HUES6 (cell line): ENCODE measurements at regions not wholly inside any gene's neighbourhood (a gene's known extent, or its start where the extent isn't known, plus 50 kb on each side); places are given as distances from the start of the nearest gene placed in this dataset.

Experiments
- H3K27ac ChIP-seq: 2 replicates; pipeline ENCODE4 v1.7.0; 2013; ENCODE audit warnings: low read depth, mild to moderate bottlenecking, low read length, inconsistent platforms
- H3K27me3 ChIP-seq: 2 replicates; pipeline ENCODE4 v1.6.1; 2013; ENCODE audit warnings: low read length; ENCODE audit not compliant: control insufficient read depth, insufficient read depth
- H3K36me3 ChIP-seq: 2 replicates; pipeline ENCODE4 v1.6.1; 2013; ENCODE audit warnings: low read length; ENCODE audit not compliant: control insufficient read depth, insufficient read depth
- H3K4me1 ChIP-seq: 2 replicates; pipeline ENCODE4 v1.6.1; 2013; ENCODE audit warnings: low read length; ENCODE audit not compliant: control insufficient read depth, insufficient read depth
- H3K4me3 ChIP-seq: 2 replicates; pipeline ENCODE4 v1.5.1; 2013; ENCODE audit warnings: low read depth, low read length
- H3K9ac ChIP-seq: one replicate; pipeline ENCODE4 v1.6.1; 2013; ENCODE audit warnings: mild to moderate bottlenecking, low read length
- H3K9me3 ChIP-seq: 2 replicates; pipeline ENCODE4 v1.6.1; 2013; ENCODE audit warnings: low read depth, low read length; ENCODE audit not compliant: control insufficient read depth, insufficient read depth

DNA sequence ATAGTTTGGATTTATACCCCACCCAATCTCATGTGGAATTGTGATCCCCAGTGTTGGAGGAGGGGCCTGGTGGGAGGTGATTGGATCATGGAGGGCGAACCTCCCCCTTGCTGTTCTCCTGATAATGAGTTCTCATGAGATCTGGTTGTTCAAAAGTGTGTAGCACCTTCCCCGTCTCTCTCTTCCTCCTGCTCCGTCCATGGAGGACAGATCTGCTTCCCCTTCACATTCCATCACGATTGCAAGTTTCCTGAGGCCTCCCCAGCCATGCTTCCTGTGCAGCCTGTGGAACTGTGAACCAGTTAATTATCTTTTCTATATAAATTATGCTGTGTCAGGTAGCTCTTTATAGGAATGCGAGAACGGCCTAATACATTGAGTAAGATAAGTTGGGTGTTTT, 518.8 kb upstream of the LCORL start:
- Histone ChIP-seq H3K9ac (no peak overlapping the region), H3K4me3 (no peak overlapping the region), H3K36me3 (no peaks in the 10 kb centered on the region), H3K27ac (no peak overlapping the region), H3K4me1 (no peaks in the 10 kb centered on the region), H3K9me3 (no peaks in the 10 kb centered on the region), H3K27me3 (no peaks in the 10 kb centered on the region)

DNA sequence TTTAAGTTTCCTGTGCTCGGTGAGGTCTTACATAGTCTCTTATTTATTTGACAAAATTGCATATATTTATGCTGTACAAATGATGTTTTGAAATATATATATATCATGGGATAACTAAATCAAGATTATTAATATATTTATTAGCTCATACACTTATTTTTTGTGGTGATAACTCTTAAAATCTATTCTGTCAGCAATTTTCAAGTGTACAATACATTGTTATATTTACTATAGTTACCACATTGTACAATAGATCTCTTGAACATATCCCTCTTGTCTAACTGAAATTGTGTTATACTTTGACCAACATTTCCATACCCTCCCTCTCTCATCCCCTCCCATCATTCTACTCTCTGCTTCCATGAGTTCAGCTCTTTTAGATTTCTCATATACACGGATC, 516.6 kb upstream of the LCORL start:
- no peaks in the 10 kb centered on the region for H3K9me3 ChIP-seq
- no peaks in the 10 kb centered on the region for H3K27me3 ChIP-seq
- H3K27ac ChIP-seq, result no peak overlapping the region
- no peaks in the 10 kb centered on the region for H3K36me3 ChIP-seq
- H3K4me1 ChIP-seq, result no peaks in the 10 kb centered on the region
- no peak overlapping the region for H3K4me3 ChIP-seq
- H3K9ac ChIP-seq, result no peak overlapping the region

DNA sequence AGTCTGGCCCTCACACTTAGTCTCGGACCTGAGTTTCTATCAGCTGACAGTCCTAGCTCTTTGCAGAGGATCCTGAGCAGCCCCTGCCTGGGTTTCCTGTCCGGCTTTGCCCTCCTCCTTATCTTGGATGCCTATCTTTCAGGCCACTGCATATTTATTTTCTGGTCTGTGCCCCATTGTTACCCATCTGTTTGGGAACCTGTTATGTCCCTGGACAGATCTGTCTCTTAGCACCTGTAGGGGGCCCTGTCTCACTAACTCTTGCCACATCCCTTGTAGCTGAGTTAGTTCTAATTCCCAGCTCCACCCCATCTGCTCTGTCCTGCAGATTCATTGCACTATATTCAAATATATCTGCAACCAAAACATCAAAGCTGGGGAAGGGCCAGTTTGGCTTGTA, 514.9 kb upstream of the LCORL start:
- no peaks in the 10 kb centered on the region for H3K27me3 ChIP-seq

DNA sequence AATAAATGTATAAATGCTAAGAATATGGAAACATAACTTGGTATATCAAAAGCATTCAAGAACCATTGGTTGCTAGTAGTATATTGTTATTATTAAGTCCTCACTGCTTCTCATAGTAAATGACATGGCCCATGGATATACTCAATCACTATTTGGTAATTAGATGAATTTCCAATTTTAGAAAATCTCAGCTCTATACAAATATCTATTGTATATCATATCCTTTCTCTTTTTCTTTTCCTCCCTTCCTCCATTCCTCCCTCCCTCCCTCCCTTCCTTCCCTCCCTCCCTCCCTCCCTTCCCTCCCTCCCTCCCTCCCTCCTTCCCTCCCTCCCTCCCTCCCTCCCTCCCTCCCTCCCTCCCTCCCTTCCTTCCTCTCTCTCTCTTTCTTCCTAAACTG, 514.4 kb upstream of the LCORL start:
- H3K4me1 ChIP-seq, result no peaks in the 10 kb centered on the region
- H3K4me3 ChIP-seq, result no peak overlapping the region
- H3K36me3 ChIP-seq, result no peaks in the 10 kb centered on the region
- H3K27me3 ChIP-seq, result no peaks in the 10 kb centered on the region
- H3K9ac ChIP-seq, result no peak overlapping the region
- no peaks in the 10 kb centered on the region for H3K9me3 ChIP-seq
- H3K27ac ChIP-seq, result no peak overlapping the region

More for the DNA sequence above, 514.9 kb upstream of the LCORL start:
- Histone ChIP-seq H3K36me3 (no peaks in the 10 kb centered on the region), H3K9me3 (no peaks in the 10 kb centered on the region), H3K4me1 (no peaks in the 10 kb centered on the region), H3K4me3 (no peak overlapping the region), H3K27ac (no peak overlapping the region), H3K9ac (no peak overlapping the region)

DNA sequence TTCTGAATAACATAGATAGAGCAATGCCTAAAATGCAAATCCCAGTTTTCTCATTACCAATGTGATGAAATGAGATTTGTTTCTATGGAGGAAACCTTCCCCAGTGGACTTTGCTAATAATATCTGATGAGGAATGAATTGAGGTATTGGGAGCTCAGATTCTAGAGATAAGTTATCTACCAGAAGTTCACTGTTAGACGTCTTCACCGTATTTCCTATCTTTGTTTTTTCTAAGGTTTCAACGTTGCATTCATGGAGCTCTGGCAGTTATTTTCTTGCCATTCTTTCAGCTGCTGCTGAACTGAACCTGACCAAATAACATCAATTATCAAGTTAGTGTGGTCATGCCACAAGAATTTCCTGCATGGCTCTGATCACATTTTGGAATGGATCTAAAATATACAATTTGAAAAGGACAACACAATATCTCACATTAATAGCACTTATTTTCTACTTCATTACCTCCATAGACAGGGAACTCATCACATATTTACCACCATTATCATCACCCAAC, 511.8 kb upstream of the LCORL start:
- Histone ChIP-seq H3K36me3 (no peaks in the 10 kb centered on the region), H3K9ac (no peak overlapping the region), H3K27ac (no peak overlapping the region), H3K4me1 (no peaks in the 10 kb centered on the region), H3K9me3 (no peaks in the 10 kb centered on the region), H3K27me3 (no peaks in the 10 kb centered on the region), H3K4me3 (no peak overlapping the region)

DNA sequence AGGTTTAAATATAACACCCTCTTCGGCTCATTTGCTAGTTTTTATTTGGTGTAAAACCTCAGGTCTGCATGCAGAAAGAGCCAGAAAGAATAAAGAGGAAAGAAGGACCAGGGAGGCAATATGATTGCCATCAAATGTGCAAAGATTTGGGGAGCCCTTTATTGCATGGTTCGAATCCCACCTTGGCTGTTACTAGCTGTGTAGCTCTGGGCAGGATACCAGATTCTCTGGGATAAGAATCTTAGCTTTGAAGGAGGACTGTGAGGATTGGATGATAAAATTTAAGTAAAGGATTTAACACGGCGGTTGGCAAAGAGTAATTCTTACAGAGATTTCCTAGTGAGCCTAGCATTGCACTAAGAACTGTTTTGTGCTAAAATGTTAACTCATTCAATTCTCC, 510.2 kb upstream of the LCORL start:
- no peak overlapping the region for H3K4me3 ChIP-seq
- no peaks in the 10 kb centered on the region for H3K9me3 ChIP-seq
- no peak overlapping the region for H3K27ac ChIP-seq
- H3K4me1 ChIP-seq, result no peaks in the 10 kb centered on the region
- H3K36me3 ChIP-seq, result no peaks in the 10 kb centered on the region
- H3K27me3 ChIP-seq, result no peaks in the 10 kb centered on the region
- H3K9ac ChIP-seq, result no peak overlapping the region

DNA sequence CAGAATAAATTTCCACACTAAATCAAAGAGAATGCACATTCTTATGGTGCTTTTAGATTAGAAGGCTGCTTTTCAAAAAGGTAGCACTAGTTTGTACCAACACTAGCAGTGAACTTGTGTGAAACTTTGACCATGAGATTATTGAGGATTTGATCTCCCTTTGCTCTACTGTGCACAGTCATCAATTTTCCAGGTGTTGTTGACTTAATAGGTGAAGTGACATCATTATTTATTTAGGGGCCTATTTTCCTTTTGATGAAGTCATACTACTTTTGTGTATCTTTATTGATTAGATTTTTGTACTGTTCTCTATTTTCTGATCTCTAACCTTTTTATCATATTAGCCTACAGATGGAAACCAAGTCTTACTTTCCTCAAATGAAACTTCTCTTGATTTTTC, 507.9 kb upstream of the LCORL start:
- Histone ChIP-seq H3K4me1 (no peaks in the 10 kb centered on the region), H3K9me3 (no peaks in the 10 kb centered on the region), H3K36me3 (no peaks in the 10 kb centered on the region), H3K9ac (no peak overlapping the region), H3K27me3 (no peaks in the 10 kb centered on the region), H3K27ac (no peak overlapping the region), H3K4me3 (no peak overlapping the region)

DNA sequence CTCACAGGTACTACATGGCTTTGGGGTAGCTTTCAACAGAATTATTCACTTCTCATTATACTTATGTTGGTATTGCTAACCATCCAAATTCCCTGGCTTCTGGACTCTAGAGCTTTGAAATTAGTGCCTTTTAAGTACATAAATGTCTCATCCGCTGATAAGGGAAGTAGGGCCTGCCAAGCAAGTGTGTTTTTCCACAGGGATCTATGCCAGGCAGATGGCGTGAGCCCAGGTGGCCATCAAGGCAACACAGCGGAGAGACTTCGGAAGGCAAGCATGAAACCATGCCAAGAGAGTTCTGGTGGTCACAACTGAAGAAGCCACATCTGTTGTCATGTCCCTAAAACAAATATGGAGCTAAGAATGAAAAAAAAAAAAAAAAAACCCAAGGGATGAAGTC, 503.1 kb upstream of the LCORL start:
- no peak overlapping the region for H3K4me3 ChIP-seq
- no peaks in the 10 kb centered on the region for H3K27me3 ChIP-seq

DNA sequence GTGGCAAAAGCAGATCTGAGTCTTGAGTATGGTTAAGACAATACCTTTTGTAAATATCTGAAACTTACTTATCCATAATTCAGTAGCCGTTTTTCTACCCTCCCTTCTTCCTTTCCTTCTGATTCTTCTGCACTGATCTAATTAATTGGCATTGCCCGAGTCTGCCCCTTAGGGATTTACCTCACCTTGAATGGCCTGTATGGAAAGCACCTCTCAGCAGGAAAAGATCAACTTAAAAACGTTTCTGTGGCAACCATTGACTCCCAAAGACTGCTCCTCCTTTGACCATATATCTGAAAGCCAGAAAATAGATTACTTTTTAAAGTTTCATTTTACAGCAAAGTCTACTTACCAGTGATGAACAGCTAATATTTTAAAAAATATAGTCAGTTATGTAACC, 496.5 kb upstream of the LCORL start:
- 0 out of 2 replicates have a peak, but pooled peaks cover 2% of the 10 kb centered on the region for H3K4me1 ChIP-seq
- H3K9me3 ChIP-seq, result no peaks in the 10 kb centered on the region

More for the DNA sequence above, 503.1 kb upstream of the LCORL start:
- Histone ChIP-seq H3K36me3 (no peaks in the 10 kb centered on the region), H3K9ac (no peak overlapping the region), H3K9me3 (no peaks in the 10 kb centered on the region), H3K27ac (no peak overlapping the region), H3K4me1 (no peaks in the 10 kb centered on the region)

DNA sequence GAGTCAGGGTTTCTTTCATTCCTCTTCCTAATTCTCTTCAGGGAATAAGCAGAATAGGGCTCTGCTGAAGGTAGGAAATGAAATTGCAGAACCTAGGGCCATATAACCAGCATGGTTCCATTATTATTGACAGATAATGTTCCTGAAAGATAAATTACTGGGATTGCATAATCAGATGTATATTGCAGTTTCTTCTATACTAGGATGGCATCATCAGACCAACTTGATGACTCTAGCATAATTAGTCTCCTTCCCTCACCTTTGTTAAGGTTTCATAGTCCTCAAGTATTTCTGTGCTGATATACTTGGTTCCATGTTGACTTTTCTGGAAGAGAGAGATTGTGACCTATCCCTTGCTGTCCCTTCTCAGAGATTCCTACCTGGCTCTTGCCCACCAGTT, 492.3 kb upstream of the LCORL start:
- H3K9ac ChIP-seq, result no peak overlapping the region
- peaks cover 23% of the 10 kb centered on the region for H3K27me3 ChIP-seq
- 0 out of 2 replicates have a peak, but pooled peaks cover 7% of the 10 kb centered on the region for H3K4me1 ChIP-seq
- H3K27ac ChIP-seq, result no peak overlapping the region
- no peaks in the 10 kb centered on the region for H3K36me3 ChIP-seq
- no peak overlapping the region for H3K4me3 ChIP-seq
- no peaks in the 10 kb centered on the region for H3K9me3 ChIP-seq

More for the DNA sequence above, 496.5 kb upstream of the LCORL start:
- Histone ChIP-seq H3K27ac (no peak overlapping the region), H3K4me3 (no peak overlapping the region), H3K9ac (no peak overlapping the region), H3K36me3 (no peaks in the 10 kb centered on the region), H3K27me3 (peaks cover 25% of the 10 kb centered on the region)

DNA sequence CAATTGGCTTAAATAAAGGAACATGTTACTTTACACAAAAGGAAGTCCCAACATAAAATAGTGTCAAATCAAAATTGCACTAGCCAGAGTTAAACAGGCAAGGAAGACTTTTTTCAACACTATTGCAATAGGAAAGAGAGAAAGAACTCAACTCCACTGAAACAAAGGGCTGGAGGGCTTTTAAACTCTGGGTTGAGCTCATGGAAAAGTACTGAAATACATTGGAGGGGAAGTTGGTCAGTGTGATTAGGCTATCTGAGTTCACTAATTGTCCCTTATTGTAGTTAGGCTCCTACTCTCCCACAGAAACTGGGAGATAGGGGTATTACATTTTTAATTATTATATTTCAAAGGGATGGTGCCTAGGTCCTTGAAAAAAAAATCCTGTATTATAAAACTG, 491.2 kb upstream of the LCORL start:
- H3K9ac ChIP-seq, result no peak overlapping the region
- 0 out of 2 replicates have a peak, but pooled peaks cover 7% of the 10 kb centered on the region for H3K4me1 ChIP-seq
- no peak overlapping the region for H3K4me3 ChIP-seq
- H3K9me3 ChIP-seq, result no peaks in the 10 kb centered on the region
- no peak overlapping the region for H3K27ac ChIP-seq
- H3K36me3 ChIP-seq, result no peaks in the 10 kb centered on the region
- peaks cover 13% of the 10 kb centered on the region for H3K27me3 ChIP-seq

DNA sequence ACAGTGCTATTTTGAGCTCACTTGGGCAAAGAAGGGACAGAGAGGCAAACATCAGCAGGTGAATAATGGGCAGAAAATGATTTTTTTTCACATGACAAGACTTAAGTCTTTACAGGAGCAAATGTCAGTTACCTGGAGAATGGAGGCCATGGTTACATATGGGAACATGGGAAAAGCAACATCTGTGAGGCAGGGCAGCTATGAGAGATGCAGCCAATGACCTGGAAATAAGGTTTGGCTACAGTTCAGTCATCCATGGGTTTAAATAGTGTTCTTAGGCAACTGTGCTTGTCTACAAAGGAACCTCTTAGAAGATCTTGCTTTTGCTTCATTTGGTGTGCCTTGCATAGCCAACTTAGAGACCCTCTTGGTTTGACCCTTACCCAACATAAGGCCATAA, 490.2 kb upstream of the LCORL start:
- no peaks in the 10 kb centered on the region for H3K9me3 ChIP-seq
- H3K9ac ChIP-seq, result no peak overlapping the region
- no peak overlapping the region for H3K27ac ChIP-seq
- 0 out of 2 replicates have a peak, but pooled peaks cover 7% of the 10 kb centered on the region for H3K4me1 ChIP-seq
- no peaks in the 10 kb centered on the region for H3K36me3 ChIP-seq
- peaks cover 4% of the 10 kb centered on the region for H3K27me3 ChIP-seq
- H3K4me3 ChIP-seq, result no peak overlapping the region
